Breast epithelium (tissue), 3 donors: ENCODE measurements at regions not wholly inside any gene's neighbourhood (a gene's known extent, or its start where the extent isn't known, plus 50 kb on each side); places are given as distances from the start of the nearest gene placed in this dataset.

ENCODE experiments used
- POLR2A ChIP-seq: fragments of 450-650 bp; IDR thresholded peaks from one replicate; pipeline ENCODE4 v1.6.1; 2016; ENCODE audit warnings: antibody characterized with exemption, mild to moderate bottlenecking, moderate library complexity
- POLR2AphosphoS5 ChIP-seq, 3 donors: sonication (generic); formaldehyde crosslinking; IDR thresholded peaks; one replicate each; pipeline ENCODE4 v1.6.1; 2017; ENCODE audit warnings: antibody characterized with exemption in 3 of 3
- TF ChIP-seq, protein P1 (sequence below), 3 donors: fragments of 450-650 bp; IDR thresholded peaks; one replicate each; pipeline ENCODE4 v1.5.1; 2016 to 2017; ENCODE audit warnings: antibody characterized with exemption in 3 of 3, mild to moderate bottlenecking in 3 of 3, moderate library complexity in 3 of 3

DNA sequence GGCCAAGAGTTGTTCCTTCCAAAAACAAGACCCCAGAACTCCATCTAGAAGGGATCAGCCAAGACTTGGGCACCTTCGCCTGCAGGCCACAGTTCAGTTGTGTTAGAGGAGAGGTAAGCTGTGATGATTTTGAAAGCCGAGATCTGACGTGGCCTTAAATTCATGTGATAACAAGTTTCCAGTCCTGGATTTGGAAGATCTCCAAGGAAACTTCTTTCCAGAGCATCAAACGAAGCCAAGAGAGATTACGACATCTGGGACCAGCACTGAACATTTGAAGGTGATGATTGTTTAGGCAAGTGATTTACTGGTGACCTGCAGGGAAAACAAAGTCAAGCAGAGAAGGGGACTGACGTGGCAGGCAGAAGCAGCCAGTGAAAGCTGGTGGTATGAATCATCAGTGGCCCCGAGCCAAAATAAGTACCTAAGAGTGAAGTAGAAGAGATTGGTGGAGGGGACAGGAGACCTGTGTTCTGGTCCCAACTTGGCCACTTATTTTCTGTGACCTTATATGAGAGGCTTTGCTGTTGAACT, 339.0 kb upstream of the PROK2 start:
- TF ChIP-seq, protein P1, sequence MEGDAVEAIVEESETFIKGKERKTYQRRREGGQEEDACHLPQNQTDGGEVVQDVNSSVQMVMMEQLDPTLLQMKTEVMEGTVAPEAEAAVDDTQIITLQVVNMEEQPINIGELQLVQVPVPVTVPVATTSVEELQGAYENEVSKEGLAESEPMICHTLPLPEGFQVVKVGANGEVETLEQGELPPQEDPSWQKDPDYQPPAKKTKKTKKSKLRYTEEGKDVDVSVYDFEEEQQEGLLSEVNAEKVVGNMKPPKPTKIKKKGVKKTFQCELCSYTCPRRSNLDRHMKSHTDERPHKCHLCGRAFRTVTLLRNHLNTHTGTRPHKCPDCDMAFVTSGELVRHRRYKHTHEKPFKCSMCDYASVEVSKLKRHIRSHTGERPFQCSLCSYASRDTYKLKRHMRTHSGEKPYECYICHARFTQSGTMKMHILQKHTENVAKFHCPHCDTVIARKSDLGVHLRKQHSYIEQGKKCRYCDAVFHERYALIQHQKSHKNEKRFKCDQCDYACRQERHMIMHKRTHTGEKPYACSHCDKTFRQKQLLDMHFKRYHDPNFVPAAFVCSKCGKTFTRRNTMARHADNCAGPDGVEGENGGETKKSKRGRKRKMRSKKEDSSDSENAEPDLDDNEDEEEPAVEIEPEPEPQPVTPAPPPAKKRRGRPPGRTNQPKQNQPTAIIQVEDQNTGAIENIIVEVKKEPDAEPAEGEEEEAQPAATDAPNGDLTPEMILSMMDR (IDR thresholded peaks at IDR 0.05) = no peak
- TF ChIP-seq POLR2A (no peak), POLR2AphosphoS5 (IDR thresholded peaks at IDR 0.05) (peak; percentile 68 to 97 (median 89))
